DND-41 (cell line): ENCODE measurements at regions not wholly inside any gene's neighbourhood (a gene's known extent, or its start where the extent isn't known, plus 50 kb on each side); places are given as distances from the start of the nearest gene placed in this dataset.

ENCODE experiments used
- ATAC-seq: fragments of 200-7000 bp; cut with Tn5 transposase; 3 replicates; pipeline ENCODE4 v1.9.1; 2021; ENCODE audit warnings: low read depth; ENCODE audit not compliant: insufficient read depth
- DNase-seq: peaks from one replicate; pipeline ENCODE4 v3.0.0-alpha.2; 2020
- H2AFZ ChIP-seq: 2 replicates; pipeline ENCODE4 v1.6.0; 2012; ENCODE audit warnings: low read depth, low read length
- H3K27ac ChIP-seq: 2 replicates; pipeline ENCODE4 v1.5.1; 2012; ENCODE audit warnings: low read length, inconsistent platforms
- H3K27me3 ChIP-seq: fragments of 200-600 bp; sonication (generic); 2 replicates; pipeline ENCODE4 v1.6.0; 2012; ENCODE audit warnings: low read length, mild to moderate bottlenecking, inconsistent platforms; ENCODE audit not compliant: insufficient read depth, poor library complexity
- H3K36me3 ChIP-seq: 2 replicates; pipeline ENCODE4 v1.5.1; 2012; ENCODE audit warnings: low read length, inconsistent platforms; ENCODE audit not compliant: insufficient read depth
- H3K4me1 ChIP-seq: 2 replicates; pipeline ENCODE4 v1.5.1; 2012; ENCODE audit warnings: mild to moderate bottlenecking, low read length; ENCODE audit not compliant: insufficient read depth
- H3K4me2 ChIP-seq: 2 replicates; pipeline ENCODE4 v1.6.0; 2012; ENCODE audit warnings: mild to moderate bottlenecking, moderate library complexity, low read length, inconsistent platforms; ENCODE audit not compliant: insufficient read depth
- H3K4me3 ChIP-seq, 2 experiments: fragments of 200-600 bp in 1 of 2; shearing (Covaris generic) in 1 of 2; 2 replicates each; pipeline ENCODE4 v1.5.1; 2012 to 2016; ENCODE audit warnings: inconsistent platforms in 2 of 2, low read length in 2 of 2, mild to moderate bottlenecking in 2 of 2, low read depth in 1 of 2, moderate library complexity in 1 of 2
- H3K79me2 ChIP-seq: 2 replicates; pipeline ENCODE4 v1.6.0; 2012; ENCODE audit warnings: low read length, inconsistent platforms; ENCODE audit not compliant: insufficient read depth
- H3K9ac ChIP-seq: 2 replicates; pipeline ENCODE4 v1.6.0; 2012; ENCODE audit warnings: low read depth, mild to moderate bottlenecking, inconsistent platforms, low read length, moderate library complexity
- H3K9me3 ChIP-seq: 2 replicates; pipeline ENCODE4 v1.5.1; 2012; ENCODE audit warnings: low read length, moderate library complexity, mild to moderate bottlenecking, inconsistent platforms; ENCODE audit not compliant: insufficient read depth, severe bottlenecking
- H4K20me1 ChIP-seq: 2 replicates; pipeline ENCODE4 v1.6.0; 2012; ENCODE audit warnings: low read length; ENCODE audit not compliant: insufficient read depth
- CTCF ChIP-seq: IDR thresholded peaks from 2 replicates; pipeline ENCODE4 v1.5.1; 2012; ENCODE audit warnings: borderline replicate concordance, low read length, moderate library complexity, mild to moderate bottlenecking; ENCODE audit not compliant: poor library complexity, severe bottlenecking; ENCODE audit errors: extremely low read depth
- EZH2 ChIP-seq: IDR thresholded peaks from 3 replicates; pipeline ENCODE4 v1.6.1; 2012; ENCODE audit warnings: borderline replicate concordance, low read depth, mild to moderate bottlenecking, moderate library complexity, low read length, inconsistent platforms; ENCODE audit not compliant: severe bottlenecking

DNA sequence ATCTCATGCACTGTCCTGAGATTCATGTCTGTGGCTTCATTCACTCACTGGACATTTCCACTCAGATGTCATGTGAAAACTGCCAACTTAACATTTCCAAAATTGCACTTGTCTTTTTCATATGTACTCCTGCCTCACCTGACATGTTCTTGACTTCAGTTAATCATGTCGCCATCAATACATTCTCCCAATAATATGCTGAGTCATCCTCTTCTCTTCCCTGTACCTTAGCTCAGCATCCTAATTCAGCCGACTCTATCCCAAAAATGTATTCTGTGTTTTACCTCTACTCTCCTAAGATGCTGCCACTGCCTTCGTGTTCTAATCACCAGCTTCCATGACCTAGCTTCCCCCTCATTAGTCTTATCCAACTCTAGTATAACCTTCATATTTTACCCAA is 93.9 kb upstream of the GNAI1 start:
- no peak overlapping the region for H3K4me2 ChIP-seq
- no peak for DNase-seq
- H3K9ac ChIP-seq: no peak overlapping the region
- no peaks in the 10 kb centered on the region for H3K36me3 ChIP-seq
- no peaks in the 10 kb centered on the region for H3K27me3 ChIP-seq
- H4K20me1 ChIP-seq: no peaks in the 10 kb centered on the region
- H3K79me2 ChIP-seq: no peaks in the 10 kb centered on the region
- peaks cover 11% of the 10 kb centered on the region for H3K9me3 ChIP-seq
- no peak overlapping the region for H2AFZ ChIP-seq
- H3K4me1 ChIP-seq: no peaks in the 10 kb centered on the region
- no peak for TF ChIP-seq CTCF
- no peak for TF ChIP-seq EZH2
- ATAC-seq: no peak
- H3K27ac ChIP-seq: no peak overlapping the region
- no peak overlapping the region for H3K4me3 ChIP-seq

DNA sequence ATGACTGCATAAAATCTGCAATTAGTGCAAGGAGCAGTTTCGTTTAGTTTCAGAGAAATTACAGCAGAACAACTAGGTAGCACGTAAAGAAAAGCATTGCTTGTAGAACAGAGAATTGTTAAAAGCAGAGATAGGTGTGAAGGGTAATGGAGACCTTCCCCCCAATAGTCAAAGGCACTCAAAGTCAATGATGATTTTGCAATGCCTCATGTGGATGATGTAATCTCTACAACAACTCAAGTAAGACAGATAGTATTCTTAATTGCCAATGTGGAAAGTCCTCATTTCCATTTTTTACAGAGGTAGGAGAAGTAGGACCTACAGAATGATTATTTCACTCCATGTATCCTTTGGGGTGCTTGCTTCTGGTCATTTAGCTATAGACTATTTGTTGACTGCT is 94.3 kb upstream of the GNAI1 start:
- Histone ChIP-seq H3K9ac (no peak overlapping the region), H3K79me2 (no peaks in the 10 kb centered on the region), H3K4me1 (no peaks in the 10 kb centered on the region), H3K9me3 (peaks cover 9% of the 10 kb centered on the region), H3K27ac (no peak overlapping the region), H3K4me2 (no peak overlapping the region), H2AFZ (no peak overlapping the region), H3K36me3 (no peaks in the 10 kb centered on the region), H3K27me3 (no peaks in the 10 kb centered on the region), H4K20me1 (no peaks in the 10 kb centered on the region), H3K4me3 (no peak overlapping the region)
- ATAC-seq (no peak), DNase-seq (no peak)
- TF ChIP-seq CTCF: no peak
- no peak for TF ChIP-seq EZH2

DNA sequence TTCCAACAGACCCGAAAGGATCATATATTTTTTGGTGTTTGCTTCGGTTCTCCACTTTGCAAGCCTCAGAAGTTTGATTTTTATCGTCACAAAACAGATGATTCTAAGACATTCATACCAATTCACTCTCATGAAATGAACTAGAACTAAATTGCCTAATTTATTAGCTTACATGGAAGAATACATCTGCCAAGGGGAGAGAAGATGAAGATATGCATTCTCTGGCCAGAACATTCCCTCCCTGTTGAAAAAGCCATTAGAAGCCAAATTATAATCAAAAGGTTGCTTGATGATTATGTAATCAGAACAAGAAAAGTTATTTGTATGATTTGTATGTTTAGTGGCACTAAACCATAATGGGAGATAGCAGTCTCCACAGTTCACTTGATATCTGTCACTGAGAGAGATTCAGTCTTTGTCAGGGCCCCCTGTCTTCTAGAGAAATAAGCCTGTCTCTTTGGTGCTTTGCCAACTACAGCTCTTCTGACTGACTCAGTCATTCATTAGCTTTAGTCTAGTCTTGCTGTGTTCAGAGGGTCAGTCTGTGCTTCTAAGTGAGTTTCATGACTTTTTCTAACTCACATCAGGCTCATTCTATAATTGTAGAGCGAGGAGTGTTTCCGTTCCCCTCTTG is 95.3 kb upstream of the GNAI1 start:
- H3K27me3 ChIP-seq: no peaks in the 10 kb centered on the region
- no peak for TF ChIP-seq CTCF
- no peak for TF ChIP-seq EZH2
- H3K9ac ChIP-seq: no peak overlapping the region
- no peaks in the 10 kb centered on the region for H3K79me2 ChIP-seq
- H3K9me3 ChIP-seq: peaks cover 6% of the 10 kb centered on the region
- H3K4me3 ChIP-seq: no peak overlapping the region
- H3K36me3 ChIP-seq: no peaks in the 10 kb centered on the region
- H4K20me1 ChIP-seq: no peaks in the 10 kb centered on the region
- no peak for ATAC-seq
- H3K27ac ChIP-seq: no peak overlapping the region
- no peak overlapping the region for H2AFZ ChIP-seq
- H3K4me2 ChIP-seq: no peak overlapping the region
- DNase-seq: no peak
- H3K4me1 ChIP-seq: no peaks in the 10 kb centered on the region
